ENCODE measurements at regions not wholly inside any gene's neighbourhood (a gene's known extent, or its start where the extent isn't known, plus 50 kb on each side); places are given as distances from the start of the nearest gene placed in this dataset.

DNA sequence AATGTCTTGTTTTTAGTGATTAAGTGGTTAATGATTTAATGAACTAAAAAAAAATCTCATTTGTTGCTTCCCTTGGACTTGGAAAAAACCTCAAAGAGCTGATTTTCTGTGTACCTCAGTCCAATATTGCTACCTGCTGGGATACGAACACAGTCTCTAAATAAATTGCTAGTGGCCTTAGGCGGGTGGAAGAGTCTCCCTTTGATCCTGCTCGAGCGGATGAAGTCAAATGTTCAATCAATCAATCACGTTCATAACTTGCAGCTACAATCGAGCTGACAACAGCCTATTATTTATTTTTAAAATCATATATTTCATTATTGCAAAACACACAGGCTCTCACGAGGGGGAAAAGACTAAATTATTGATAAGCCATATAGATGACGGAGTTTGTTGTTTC, 57.3 kb upstream of the HABP2 start:
- TF ChIP-seq, protein P1, sequence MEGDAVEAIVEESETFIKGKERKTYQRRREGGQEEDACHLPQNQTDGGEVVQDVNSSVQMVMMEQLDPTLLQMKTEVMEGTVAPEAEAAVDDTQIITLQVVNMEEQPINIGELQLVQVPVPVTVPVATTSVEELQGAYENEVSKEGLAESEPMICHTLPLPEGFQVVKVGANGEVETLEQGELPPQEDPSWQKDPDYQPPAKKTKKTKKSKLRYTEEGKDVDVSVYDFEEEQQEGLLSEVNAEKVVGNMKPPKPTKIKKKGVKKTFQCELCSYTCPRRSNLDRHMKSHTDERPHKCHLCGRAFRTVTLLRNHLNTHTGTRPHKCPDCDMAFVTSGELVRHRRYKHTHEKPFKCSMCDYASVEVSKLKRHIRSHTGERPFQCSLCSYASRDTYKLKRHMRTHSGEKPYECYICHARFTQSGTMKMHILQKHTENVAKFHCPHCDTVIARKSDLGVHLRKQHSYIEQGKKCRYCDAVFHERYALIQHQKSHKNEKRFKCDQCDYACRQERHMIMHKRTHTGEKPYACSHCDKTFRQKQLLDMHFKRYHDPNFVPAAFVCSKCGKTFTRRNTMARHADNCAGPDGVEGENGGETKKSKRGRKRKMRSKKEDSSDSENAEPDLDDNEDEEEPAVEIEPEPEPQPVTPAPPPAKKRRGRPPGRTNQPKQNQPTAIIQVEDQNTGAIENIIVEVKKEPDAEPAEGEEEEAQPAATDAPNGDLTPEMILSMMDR (IDR thresholded peaks at IDR 0.05): no peak
- TF ChIP-seq POLR2A (IDR thresholded peaks at IDR 0.05) (no peak), POLR2AphosphoS5 (IDR thresholded peaks at IDR 0.05) (no peak), EP300 (IDR thresholded peaks at IDR 0.05; ENCODE audit: low read depth) (no peak)
